Adrenal gland (tissue), 9 donors: ENCODE measurements at regions not wholly inside any gene's neighbourhood (a gene's known extent, or its start where the extent isn't known, plus 50 kb on each side); places are given as distances from the start of the nearest gene placed in this dataset.
"Not testable (repeated sequence)": the region's sequence is repeated elsewhere in the genome, so short reads cannot be mapped to it uniquely, and the experiment has no call there.

Source experiments
- DNase-seq, 7 donors: peaks; one replicate each; pipeline ENCODE4 v3.0.0-alpha.2; 2019 to 2020
- H3K27ac ChIP-seq, 5 donors: fragments of 200-600 bp; sonication (generic) in 4 of 5; 1 replicate in 3 of 5; 2 replicates in 2 of 5; pipeline versions ENCODE4 v1.5.1 to v1.8.0; 2016 to 2020; ENCODE audit warnings: mild to moderate bottlenecking in 1 of 5
- H3K27me3 ChIP-seq: fragments of 200-600 bp; 2 replicates; pipeline ENCODE4 v1.8.0; 2021
- H3K36me3 ChIP-seq, 2 donors: fragments of 200-600 bp; replicated peaks in 1 of 2; 1 replicate in 1 of 2; 2 replicates in 1 of 2; pipeline versions ENCODE4 v1.5.1 to v1.8.0; 2018 to 2022
- H3K4me1 ChIP-seq, 2 donors: fragments of 200-600 bp; replicated peaks in 1 of 2; 1 replicate in 1 of 2; 2 replicates in 1 of 2; pipeline versions ENCODE4 v1.5.1 to v1.8.0; 2018 to 2021
- H3K4me3 ChIP-seq, 4 donors: fragments of 200-600 bp; sonication (generic) in 3 of 4; one replicate each; pipeline ENCODE4 v1.5.1; 2016 to 2018
- H3K9me3 ChIP-seq, 3 donors: fragments of 200-600 bp; sonication (generic) in 1 of 3; replicated peaks in 1 of 3; 1 replicate in 2 of 3; 2 replicates in 1 of 3; pipeline versions ENCODE4 v1.5.1 to v1.8.0; 2016 to 2021
- POLR2A ChIP-seq, 2 donors: fragments of 450-650 bp; IDR thresholded peaks; one replicate each; pipeline ENCODE4 v1.6.1; 2017; ENCODE audit warnings: antibody characterized with exemption in 2 of 2, mild to moderate bottlenecking in 2 of 2, moderate library complexity in 1 of 2
- WGBS, 4 donors: extraction: QIAGEN DNeasy Blood & Tissue Kit in 2 of 4; methylation state at CpG; one replicate each; pipeline versions ENCODE4 v1.1.5 to v1.1.7; 2013 to 2017; 5-methylcytosine and 5-hydroxymethylcytosine counted together
- intact Hi-C, 2 donors: fragments of 100-400 bp; cut with DNase I; formaldehyde crosslinking; loops; one replicate each; pipeline versions ENCODE4 v1.14.1 to v1.15.0; 2022 to 2023
- TF ChIP-seq, protein P1 (sequence below), 6 experiments: fragments of 450-650 bp in 4 of 6; fragments of 200-600 bp in 2 of 6; sonication (generic) in 1 of 6; IDR thresholded peaks; 1 replicate in 5 of 6; 2 replicates in 1 of 6; pipeline versions ENCODE4 v1.5.1 to v1.8.0; 2016 to 2021; ENCODE audit warnings: antibody characterized with exemption in 6 of 6, mild to moderate bottlenecking in 2 of 6, moderate library complexity in 1 of 6
- donor health status: healthy with polysubstance abuse.
- donor health status: Bipolar disorder and iron deficiency.
- donor health status: DM: yes; HTN: yes; CAD: no.
- donor health status: DM: no; HTN: no; CAD: no.
- donor health status: DM: no; HTN: no; CAD: no.

DNA sequence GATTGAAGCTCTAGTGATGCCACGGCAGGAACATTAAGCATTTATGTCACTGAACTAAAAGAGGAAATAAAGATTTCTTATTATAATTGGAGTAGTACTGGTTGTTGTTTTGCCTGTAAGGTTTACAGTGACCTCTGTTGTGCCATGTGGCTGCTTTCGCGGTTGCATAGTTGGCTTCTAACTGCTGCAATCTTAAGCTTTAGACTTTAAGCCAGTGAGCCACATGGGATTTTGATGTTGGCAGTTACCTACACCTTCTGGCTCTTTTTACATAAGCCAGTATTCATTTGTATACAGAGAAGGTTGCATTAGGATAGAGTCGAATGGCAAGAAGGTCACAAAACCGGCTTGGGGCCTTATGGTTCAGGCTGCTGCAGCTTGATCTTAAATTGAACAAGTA is 1311.6 kb downstream of the RAPGEF2 start:
- Histone ChIP-seq H3K36me3 (no peaks in the 10 kb centered on the region), H3K4me1 (no peaks in the 10 kb centered on the region), H3K27me3 (no peaks in the 10 kb centered on the region), H3K4me3 (no peak overlapping the region), H3K27ac (no peak overlapping the region), H3K9me3 (no peaks in the 10 kb centered on the region)
- no peak for DNase-seq
- intact Hi-C loops: no loop called here
- WGBS, 4 donors: 86 to 92% (median 88%) methylated on average over 5 of the region's 5 CpGs
- no peak for TF ChIP-seq POLR2A (IDR thresholded peaks at IDR 0.05)
- TF ChIP-seq, protein P1, sequence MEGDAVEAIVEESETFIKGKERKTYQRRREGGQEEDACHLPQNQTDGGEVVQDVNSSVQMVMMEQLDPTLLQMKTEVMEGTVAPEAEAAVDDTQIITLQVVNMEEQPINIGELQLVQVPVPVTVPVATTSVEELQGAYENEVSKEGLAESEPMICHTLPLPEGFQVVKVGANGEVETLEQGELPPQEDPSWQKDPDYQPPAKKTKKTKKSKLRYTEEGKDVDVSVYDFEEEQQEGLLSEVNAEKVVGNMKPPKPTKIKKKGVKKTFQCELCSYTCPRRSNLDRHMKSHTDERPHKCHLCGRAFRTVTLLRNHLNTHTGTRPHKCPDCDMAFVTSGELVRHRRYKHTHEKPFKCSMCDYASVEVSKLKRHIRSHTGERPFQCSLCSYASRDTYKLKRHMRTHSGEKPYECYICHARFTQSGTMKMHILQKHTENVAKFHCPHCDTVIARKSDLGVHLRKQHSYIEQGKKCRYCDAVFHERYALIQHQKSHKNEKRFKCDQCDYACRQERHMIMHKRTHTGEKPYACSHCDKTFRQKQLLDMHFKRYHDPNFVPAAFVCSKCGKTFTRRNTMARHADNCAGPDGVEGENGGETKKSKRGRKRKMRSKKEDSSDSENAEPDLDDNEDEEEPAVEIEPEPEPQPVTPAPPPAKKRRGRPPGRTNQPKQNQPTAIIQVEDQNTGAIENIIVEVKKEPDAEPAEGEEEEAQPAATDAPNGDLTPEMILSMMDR (IDR thresholded peaks at IDR 0.05): no peak

DNA sequence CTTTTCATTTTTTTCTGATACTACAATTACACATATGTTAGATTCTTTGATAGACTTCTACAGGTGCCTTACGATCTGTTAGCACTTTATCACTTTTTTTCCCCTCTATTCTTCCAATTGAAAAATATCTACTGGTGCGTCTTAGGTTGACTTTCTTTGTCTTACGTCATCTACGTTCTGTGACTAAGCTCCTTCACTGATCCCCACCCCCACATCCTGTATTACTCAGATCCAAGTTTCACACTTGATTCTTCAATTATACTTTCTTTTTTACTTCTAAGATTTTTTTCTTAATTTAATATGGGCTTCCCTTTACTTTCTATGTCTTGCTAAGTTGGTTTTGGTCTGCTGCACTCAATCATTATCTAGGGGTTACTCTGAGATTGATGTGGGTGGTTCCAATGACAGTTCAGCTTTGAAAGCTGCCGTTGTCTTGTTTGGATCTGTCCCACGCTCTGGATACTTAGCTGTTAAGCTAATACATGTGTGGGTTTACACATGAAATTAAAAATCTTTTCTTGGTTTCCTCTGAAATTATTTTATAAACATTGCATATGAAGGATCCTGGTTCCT is 1321.1 kb downstream of the RAPGEF2 start:
- WGBS, 4 donors: 68 to 74% (median 72%) methylated on average over 6 of the region's 6 CpGs

DNA sequence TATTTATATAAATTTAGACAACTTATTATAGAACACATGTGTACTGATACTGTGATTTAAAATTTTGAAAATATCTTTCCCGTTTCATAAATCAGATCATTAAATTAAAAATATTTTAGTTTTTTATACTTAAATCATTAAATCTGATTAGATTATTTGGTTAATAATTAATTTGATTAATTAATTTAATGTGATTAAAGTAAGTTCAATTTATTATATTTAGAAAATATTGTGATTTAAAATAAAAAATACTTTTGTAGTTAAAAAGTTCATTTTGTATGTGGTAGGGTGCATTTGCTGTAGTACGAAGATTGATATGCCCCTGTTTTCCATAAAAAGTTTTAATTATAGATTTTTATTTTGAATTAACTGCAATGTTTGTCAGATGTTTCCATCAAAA is 1323.4 kb downstream of the RAPGEF2 start:
- TF ChIP-seq POLR2A (IDR thresholded peaks at IDR 0.05): no peak
- TF ChIP-seq, protein P1 (IDR thresholded peaks at IDR 0.05): no peak
- 78 to 85% (median 81%) methylated on average over 2 of the region's 2 CpGs for WGBS, 4 donors
- no peaks in the 10 kb centered on the region for H3K27me3 ChIP-seq
- no peak for DNase-seq
- H3K4me1 ChIP-seq: no peaks in the 10 kb centered on the region
- intact Hi-C loops: no loop called here
- no peak overlapping the region for H3K27ac ChIP-seq
- H3K4me3 ChIP-seq: no peak overlapping the region
- no peaks in the 10 kb centered on the region for H3K36me3 ChIP-seq
- no peaks in the 10 kb centered on the region for H3K9me3 ChIP-seq

More for the DNA sequence above, 1321.1 kb downstream of the RAPGEF2 start:
- Histone ChIP-seq H3K36me3 (no peaks in the 10 kb centered on the region), H3K9me3 (no peaks in the 10 kb centered on the region), H3K27me3 (no peaks in the 10 kb centered on the region), H3K4me1 (no peaks in the 10 kb centered on the region), H3K4me3 (no peak overlapping the region), H3K27ac (no peak overlapping the region)
- TF ChIP-seq POLR2A (IDR thresholded peaks at IDR 0.05): no peak
- TF ChIP-seq, protein P1 (IDR thresholded peaks at IDR 0.05): no peak
- no peak for DNase-seq
- intact Hi-C loops: no loop called here

DNA sequence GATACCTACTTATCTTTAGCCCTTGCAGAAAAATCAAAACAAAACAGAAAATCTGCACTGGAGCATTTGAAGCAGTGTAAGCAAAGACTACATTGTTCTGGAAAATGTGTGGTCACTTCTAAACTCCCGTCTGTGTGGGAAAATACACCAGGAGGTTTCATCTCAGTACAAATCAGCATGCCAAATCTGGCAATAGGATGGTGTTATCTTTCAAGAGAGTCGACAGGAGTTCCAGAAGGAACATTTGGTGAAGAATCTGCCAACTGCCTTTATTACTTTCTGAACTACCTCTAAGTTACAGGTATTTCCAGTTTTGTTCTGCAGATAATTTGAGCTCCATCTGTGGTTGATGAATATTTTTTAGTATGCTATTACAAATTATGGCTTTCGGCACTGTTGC is 1348.0 kb downstream of the RAPGEF2 start:
- TF ChIP-seq POLR2A (IDR thresholded peaks at IDR 0.05): no peak
- TF ChIP-seq, protein P1 (IDR thresholded peaks at IDR 0.05): no peak
- Histone ChIP-seq H3K4me1 (no peaks in the 10 kb centered on the region), H3K27ac (no peak overlapping the region), H3K36me3 (no peaks in the 10 kb centered on the region), H3K9me3 (no peaks in the 10 kb centered on the region), H3K27me3 (no peaks in the 10 kb centered on the region), H3K4me3 (no peak overlapping the region)
- 45 to 60% (median 52%) methylated on average over 3 of the region's 3 CpGs for WGBS, 4 donors
- intact Hi-C loops: no loop called here
- no peak for DNase-seq

DNA sequence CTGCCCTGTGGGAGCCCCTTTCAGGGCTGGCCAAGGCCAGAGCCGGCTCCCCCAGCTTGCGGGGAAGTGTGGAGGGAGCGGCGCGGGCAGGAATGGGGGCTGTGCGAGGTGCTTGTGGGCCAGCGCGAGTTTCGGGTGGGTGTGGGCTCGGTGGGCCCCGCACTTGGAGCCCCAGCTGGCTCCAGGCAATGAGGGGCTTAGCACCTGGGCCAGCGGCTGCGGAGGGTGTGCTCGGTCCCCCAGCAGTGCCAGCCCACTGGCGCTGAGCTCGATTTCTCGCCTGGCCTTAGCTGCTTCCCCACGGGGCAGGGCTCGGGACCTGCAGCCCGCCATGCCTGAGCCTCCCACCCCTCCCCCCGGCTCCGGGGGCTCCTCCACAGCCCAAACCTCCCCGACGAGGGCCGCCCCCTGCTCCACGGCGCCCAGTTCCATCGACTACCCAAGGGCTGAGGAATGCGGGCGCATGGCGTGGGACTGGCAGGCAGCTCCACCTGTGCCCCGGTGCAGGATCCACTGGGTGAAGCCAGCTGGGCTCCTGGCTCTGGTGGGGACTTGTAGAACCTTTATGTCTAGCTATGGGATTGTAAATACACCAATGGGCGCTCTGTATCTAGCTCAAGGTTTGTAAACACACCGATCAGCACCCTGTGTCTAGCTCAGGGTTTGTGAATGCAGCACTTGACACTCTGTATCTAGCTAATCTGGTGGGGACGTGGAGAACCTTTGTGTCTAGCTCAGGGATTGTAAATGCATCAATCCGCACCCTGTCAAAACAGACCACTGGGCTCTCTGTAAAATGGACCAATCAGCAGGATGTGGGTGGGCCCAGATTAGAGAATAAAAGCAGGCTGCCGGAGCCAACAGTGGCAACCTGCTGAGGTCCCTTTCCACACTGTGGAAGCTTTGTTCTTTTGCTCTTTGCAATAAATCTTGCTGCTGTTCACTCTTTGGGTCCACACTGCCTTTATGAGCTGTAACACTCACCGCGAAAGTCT is 1379.1 kb downstream of the RAPGEF2 start:
- H3K27me3 ChIP-seq, H3K27ac ChIP-seq, DNase-seq, intact Hi-C loops, H3K36me3 ChIP-seq, H3K4me1 ChIP-seq, H3K4me3 ChIP-seq, H3K9me3 ChIP-seq: not testable (repeated sequence)
- 84 to 90% (median 89%) methylated on average over 23 to 39 of the region's 39 CpGs for WGBS, 4 donors
